Adrenal gland (tissue), 9 donors: ENCODE measurements at regions not wholly inside any gene's neighbourhood (a gene's known extent, or its start where the extent isn't known, plus 50 kb on each side); places are given as distances from the start of the nearest gene placed in this dataset.

ENCODE experiments used
- DNase-seq, 7 donors: peaks; one replicate each; pipeline ENCODE4 v3.0.0-alpha.2; 2019 to 2020
- H3K27ac ChIP-seq, 5 donors: fragments of 200-600 bp; sonication (generic) in 4 of 5; 1 replicate in 3 of 5; 2 replicates in 2 of 5; pipeline versions ENCODE4 v1.5.1 to v1.8.0; 2016 to 2020; ENCODE audit warnings: mild to moderate bottlenecking in 1 of 5
- H3K27me3 ChIP-seq: fragments of 200-600 bp; 2 replicates; pipeline ENCODE4 v1.8.0; 2021
- H3K36me3 ChIP-seq, 2 donors: fragments of 200-600 bp; replicated peaks in 1 of 2; 1 replicate in 1 of 2; 2 replicates in 1 of 2; pipeline versions ENCODE4 v1.5.1 to v1.8.0; 2018 to 2022
- H3K4me1 ChIP-seq, 2 donors: fragments of 200-600 bp; replicated peaks in 1 of 2; 1 replicate in 1 of 2; 2 replicates in 1 of 2; pipeline versions ENCODE4 v1.5.1 to v1.8.0; 2018 to 2021
- H3K4me3 ChIP-seq, 4 donors: fragments of 200-600 bp; sonication (generic) in 3 of 4; one replicate each; pipeline ENCODE4 v1.5.1; 2016 to 2018
- H3K9me3 ChIP-seq, 3 donors: fragments of 200-600 bp; sonication (generic) in 1 of 3; replicated peaks in 1 of 3; 1 replicate in 2 of 3; 2 replicates in 1 of 3; pipeline versions ENCODE4 v1.5.1 to v1.8.0; 2016 to 2021
- CTCF ChIP-seq, 6 experiments: fragments of 450-650 bp in 4 of 6; fragments of 200-600 bp in 2 of 6; sonication (generic) in 1 of 6; IDR thresholded peaks; 1 replicate in 5 of 6; 2 replicates in 1 of 6; pipeline versions ENCODE4 v1.5.1 to v1.8.0; 2016 to 2021; ENCODE audit warnings: antibody characterized with exemption in 6 of 6, mild to moderate bottlenecking in 2 of 6, moderate library complexity in 1 of 6
- POLR2A ChIP-seq, 2 donors: fragments of 450-650 bp; IDR thresholded peaks; one replicate each; pipeline ENCODE4 v1.6.1; 2017; ENCODE audit warnings: antibody characterized with exemption in 2 of 2, mild to moderate bottlenecking in 2 of 2, moderate library complexity in 1 of 2
- WGBS, 4 donors: extraction: QIAGEN DNeasy Blood & Tissue Kit in 2 of 4; methylation state at CpG; one replicate each; pipeline versions ENCODE4 v1.1.5 to v1.1.7; 2013 to 2017; 5-methylcytosine and 5-hydroxymethylcytosine counted together
- intact Hi-C, 2 donors: fragments of 100-400 bp; cut with DNase I; formaldehyde crosslinking; loops; one replicate each; pipeline versions ENCODE4 v1.14.1 to v1.15.0; 2022 to 2023
- donor health status: healthy with polysubstance abuse.
- donor health status: Bipolar disorder and iron deficiency.
- donor health status: DM: yes; HTN: yes; CAD: no.
- donor health status: DM: no; HTN: no; CAD: no.
- donor health status: DM: no; HTN: no; CAD: no.

- no peaks in the 10 kb centered on the region for H3K27me3 ChIP-seq
- DNase-seq: no peak
- H3K4me3 ChIP-seq: no peak overlapping the region
- 85 to 91% (median 89%) methylated on average over 2 of the region's 2 CpGs for WGBS, 4 donors
- H3K4me1 ChIP-seq: no peaks in the 10 kb centered on the region
- no peaks in the 10 kb centered on the region for H3K36me3 ChIP-seq
- no peak overlapping the region for H3K27ac ChIP-seq
- TF ChIP-seq POLR2A (IDR thresholded peaks at IDR 0.05) (no peak), CTCF (IDR thresholded peaks at IDR 0.05) (no peak)
- H3K9me3 ChIP-seq: no peaks in the 10 kb centered on the region
- intact Hi-C loops: no loop called here
Measured at GRCh38 chr12:67889931-67890330, 99.3 kb upstream of the IFNG-AS1 start.

GRCh38 chr12:67890726-67891258 lies 98.5 kb upstream of the IFNG-AS1 start:
- TF ChIP-seq POLR2A (IDR thresholded peaks at IDR 0.05) (no peak), CTCF (IDR thresholded peaks at IDR 0.05) (no peak)
- Histone ChIP-seq H3K4me3 (no peak overlapping the region), H3K9me3 (no peaks in the 10 kb centered on the region), H3K4me1 (no peaks in the 10 kb centered on the region), H3K36me3 (no peaks in the 10 kb centered on the region), H3K27ac (no peak overlapping the region), H3K27me3 (no peaks in the 10 kb centered on the region)
- WGBS, 4 donors: 77 to 86% (median 79%) methylated on average over 4 of the region's 4 CpGs
- no peak for DNase-seq
- intact Hi-C loops: no loop called here

GRCh38 chr12:67891596-67891995 lies 97.7 kb upstream of the IFNG-AS1 start:
- no peaks in the 10 kb centered on the region for H3K4me1 ChIP-seq
- intact Hi-C loops: no loop called here
- no peak overlapping the region for H3K4me3 ChIP-seq
- no peak for DNase-seq
- TF ChIP-seq CTCF (IDR thresholded peaks at IDR 0.05) (no peak), POLR2A (IDR thresholded peaks at IDR 0.05) (no peak)
- no peaks in the 10 kb centered on the region for H3K36me3 ChIP-seq
- no peaks in the 10 kb centered on the region for H3K9me3 ChIP-seq
- no peak overlapping the region for H3K27ac ChIP-seq
- no peaks in the 10 kb centered on the region for H3K27me3 ChIP-seq
- 31 to 47% (median 42%) methylated on average over 3 of the region's 3 CpGs for WGBS, 4 donors

DNA sequence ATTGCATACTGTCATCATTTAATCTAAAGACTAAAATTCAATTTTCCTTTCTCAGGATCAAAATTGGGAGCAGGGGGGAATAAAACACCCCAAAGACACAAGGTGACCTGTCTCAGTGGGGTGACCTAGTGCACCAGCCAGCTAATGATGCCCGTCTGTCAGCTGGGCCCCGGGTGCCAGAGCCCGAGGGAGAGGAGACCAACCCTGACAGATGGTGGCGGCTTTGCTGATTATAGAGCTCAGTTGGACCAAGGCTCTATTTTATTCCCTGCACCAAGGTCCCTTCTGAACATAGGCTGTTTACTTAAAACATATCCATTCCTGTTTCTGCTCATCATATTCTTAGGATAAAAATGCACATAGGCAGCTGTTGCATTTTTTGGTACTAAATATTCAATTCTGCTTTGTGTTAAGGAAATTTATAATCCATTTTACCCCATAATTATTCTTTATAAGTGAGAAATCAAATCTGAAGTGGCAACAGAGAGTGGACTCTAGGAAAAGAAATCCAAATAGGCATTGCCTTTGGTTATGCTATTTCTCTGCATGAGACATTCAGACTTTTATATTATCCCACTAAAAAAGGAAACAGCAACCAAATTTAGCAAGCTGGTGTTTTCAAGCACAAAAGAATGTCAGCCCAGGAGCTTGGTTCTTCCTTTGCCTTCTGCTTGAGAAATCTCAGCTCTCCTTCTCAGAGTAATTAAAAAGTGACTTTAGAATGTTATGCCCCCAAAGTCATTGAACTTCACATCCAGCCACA lies 96.8 kb upstream of the IFNG-AS1 start:
- no peak for DNase-seq
- H3K27ac ChIP-seq: no peak overlapping the region
- intact Hi-C loops: no loop called here
- H3K36me3 ChIP-seq: no peaks in the 10 kb centered on the region
- no peak for TF ChIP-seq CTCF (IDR thresholded peaks at IDR 0.05)
- TF ChIP-seq POLR2A (IDR thresholded peaks at IDR 0.05): no peak
- no peaks in the 10 kb centered on the region for H3K27me3 ChIP-seq
- H3K4me3 ChIP-seq: no peak overlapping the region
- 80 to 88% (median 82%) methylated on average over 4 of the region's 4 CpGs for WGBS, 4 donors
- no peaks in the 10 kb centered on the region for H3K9me3 ChIP-seq
- H3K4me1 ChIP-seq: no peaks in the 10 kb centered on the region
